PFSK-1 (cell line): ENCODE measurements at regions not wholly inside any gene's neighbourhood (a gene's known extent, or its start where the extent isn't known, plus 50 kb on each side); places are given as distances from the start of the nearest gene placed in this dataset.

Experiments
- SIN3A ChIP-seq: IDR thresholded peaks from 2 replicates; pipeline ENCODE4 v1.6.1; 2012; ENCODE audit warnings: mild to moderate bottlenecking, low read length, moderate library complexity, borderline replicate concordance; ENCODE audit not compliant: insufficient read depth
- TAF1 ChIP-seq: IDR thresholded peaks from 2 replicates; pipeline ENCODE4 v1.6.1; 2012; ENCODE audit warnings: low read length, control low read depth, borderline replicate concordance; ENCODE audit not compliant: insufficient read depth

DNA sequence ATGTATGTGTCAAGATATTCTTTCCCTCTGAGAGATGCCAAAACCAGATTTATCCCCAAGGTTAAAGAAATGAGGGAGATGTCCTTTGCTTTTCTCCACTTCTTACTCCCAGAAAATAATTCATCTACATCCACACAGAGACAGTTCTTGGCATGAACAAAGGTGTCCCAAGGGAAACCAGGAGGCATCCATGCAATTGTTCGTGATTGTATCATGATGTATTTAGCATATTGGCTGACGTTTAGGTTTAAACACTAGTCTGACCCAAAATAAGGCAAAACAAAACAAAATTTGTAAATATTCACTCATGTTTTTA, 223.9 kb downstream of the C7orf25 start:
- TF ChIP-seq TAF1 (no peak), SIN3A (no peak)
